ENCODE measurements at regions not wholly inside any gene's neighbourhood (a gene's known extent, or its start where the extent isn't known, plus 50 kb on each side); places are given as distances from the start of the nearest gene placed in this dataset.

GRCh38 chr1:182291584-182292192 is 99.9 kb downstream of the GLUL start (continued):
- TF ChIP-seq MXI1 (IDR thresholded peaks at IDR 0.05; ENCODE audit: borderline replicate concordance, low read depth, low read length) (peak; percentile 55; the same call in 1 of the 3 replicates), FOXA1 (IDR thresholded peaks at IDR 0.05) (no peak), FOXA1 (CRISPR knock-in tag; IDR thresholded peaks at IDR 0.05) (peak; percentile 84), ZNF629 (CRISPR knock-in tag; conservative IDR thresholded peaks at IDR 0.05) (peak; percentile 44), KLF6 (CRISPR knock-in tag; IDR thresholded peaks at IDR 0.05) (no peak), HDAC2 (CRISPR knock-in tag; IDR thresholded peaks at IDR 0.05) (peak; percentile 76), PHF20 (CRISPR knock-in tag; IDR thresholded peaks at IDR 0.05) (no peak), PITX1 (CRISPR knock-in tag; IDR thresholded peaks at IDR 0.05) (0 out of 2 replicates have a peak, but pooled peaks have one; percentile 77), ATF7-NPFF (CRISPR knock-in tag; IDR thresholded peaks at IDR 0.05; ENCODE audit: low read depth) (peak; percentile 52; the same call in 1 of the 2 replicates), ZBTB7B (CRISPR knock-in tag; IDR thresholded peaks at IDR 0.05) (peak; percentile 36; the same call in 1 of the 2 replicates), HNRNPK (IDR thresholded peaks at IDR 0.05; ENCODE audit: low read depth, low read length, poor library complexity, severe bottlenecking) (no peak), FOXA3 (CRISPR knock-in tag; IDR thresholded peaks at IDR 0.05) (peak; percentile 94; the same call in 1 of the 2 replicates), THAP11 (CRISPR knock-in tag; IDR thresholded peaks at IDR 0.05) (peak; percentile 21; the same call in 1 of the 2 replicates), KDM3A (CRISPR knock-in tag; IDR thresholded peaks at IDR 0.05; ENCODE audit: low read depth) (0 out of 2 replicates have a peak, but pooled peaks have one; percentile 61), ZNF770 (CRISPR knock-in tag; IDR thresholded peaks at IDR 0.05) (peak; percentile 59; the same call in 1 of the 2 replicates), REPIN1 (CRISPR knock-in tag; IDR thresholded peaks at IDR 0.05; ENCODE audit: borderline replicate concordance, low read depth) (no peak), SRY (CRISPR knock-in tag; IDR thresholded peaks at IDR 0.05) (no peak; the same call in 1 of the 2 replicates), HOXA7 (CRISPR knock-in tag; IDR thresholded peaks at IDR 0.05) (no peak), RBAK (CRISPR knock-in tag; IDR thresholded peaks at IDR 0.05) (no peak), ISL2 (CRISPR knock-in tag; IDR thresholded peaks at IDR 0.05) (peak; percentile 92), GATAD1 (CRISPR knock-in tag; IDR thresholded peaks at IDR 0.05) (0 out of 2 replicates have a peak, but pooled peaks have one; percentile 20)
- TF ChIP-seq, protein P1, sequence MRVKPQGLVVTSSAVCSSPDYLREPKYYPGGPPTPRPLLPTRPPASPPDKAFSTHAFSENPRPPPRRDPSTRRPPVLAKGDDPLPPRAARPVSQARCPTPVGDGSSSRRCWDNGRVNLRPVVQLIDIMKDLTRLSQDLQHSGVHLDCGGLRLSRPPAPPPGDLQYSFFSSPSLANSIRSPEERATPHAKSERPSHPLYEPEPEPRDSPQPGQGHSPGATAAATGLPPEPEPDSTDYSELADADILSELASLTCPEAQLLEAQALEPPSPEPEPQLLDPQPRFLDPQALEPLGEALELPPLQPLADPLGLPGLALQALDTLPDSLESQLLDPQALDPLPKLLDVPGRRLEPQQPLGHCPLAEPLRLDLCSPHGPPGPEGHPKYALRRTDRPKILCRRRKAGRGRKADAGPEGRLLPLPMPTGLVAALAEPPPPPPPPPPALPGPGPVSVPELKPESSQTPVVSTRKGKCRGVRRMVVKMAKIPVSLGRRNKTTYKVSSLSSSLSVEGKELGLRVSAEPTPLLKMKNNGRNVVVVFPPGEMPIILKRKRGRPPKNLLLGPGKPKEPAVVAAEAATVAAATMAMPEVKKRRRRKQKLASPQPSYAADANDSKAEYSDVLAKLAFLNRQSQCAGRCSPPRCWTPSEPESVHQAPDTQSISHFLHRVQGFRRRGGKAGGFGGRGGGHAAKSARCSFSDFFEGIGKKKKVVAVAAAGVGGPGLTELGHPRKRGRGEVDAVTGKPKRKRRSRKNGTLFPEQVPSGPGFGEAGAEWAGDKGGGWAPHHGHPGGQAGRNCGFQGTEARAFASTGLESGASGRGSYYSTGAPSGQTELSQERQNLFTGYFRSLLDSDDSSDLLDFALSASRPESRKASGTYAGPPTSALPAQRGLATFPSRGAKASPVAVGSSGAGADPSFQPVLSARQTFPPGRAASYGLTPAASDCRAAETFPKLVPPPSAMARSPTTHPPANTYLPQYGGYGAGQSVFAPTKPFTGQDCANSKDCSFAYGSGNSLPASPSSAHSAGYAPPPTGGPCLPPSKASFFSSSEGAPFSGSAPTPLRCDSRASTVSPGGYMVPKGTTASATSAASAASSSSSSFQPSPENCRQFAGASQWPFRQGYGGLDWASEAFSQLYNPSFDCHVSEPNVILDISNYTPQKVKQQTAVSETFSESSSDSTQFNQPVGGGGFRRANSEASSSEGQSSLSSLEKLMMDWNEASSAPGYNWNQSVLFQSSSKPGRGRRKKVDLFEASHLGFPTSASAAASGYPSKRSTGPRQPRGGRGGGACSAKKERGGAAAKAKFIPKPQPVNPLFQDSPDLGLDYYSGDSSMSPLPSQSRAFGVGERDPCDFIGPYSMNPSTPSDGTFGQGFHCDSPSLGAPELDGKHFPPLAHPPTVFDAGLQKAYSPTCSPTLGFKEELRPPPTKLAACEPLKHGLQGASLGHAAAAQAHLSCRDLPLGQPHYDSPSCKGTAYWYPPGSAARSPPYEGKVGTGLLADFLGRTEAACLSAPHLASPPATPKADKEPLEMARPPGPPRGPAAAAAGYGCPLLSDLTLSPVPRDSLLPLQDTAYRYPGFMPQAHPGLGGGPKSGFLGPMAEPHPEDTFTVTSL (CRISPR knock-in tag; IDR thresholded peaks at IDR 0.05; ENCODE audit: borderline replicate concordance), result peak; percentile 85; the same call in 1 of the 2 replicates
- TF ChIP-seq, protein P2, sequence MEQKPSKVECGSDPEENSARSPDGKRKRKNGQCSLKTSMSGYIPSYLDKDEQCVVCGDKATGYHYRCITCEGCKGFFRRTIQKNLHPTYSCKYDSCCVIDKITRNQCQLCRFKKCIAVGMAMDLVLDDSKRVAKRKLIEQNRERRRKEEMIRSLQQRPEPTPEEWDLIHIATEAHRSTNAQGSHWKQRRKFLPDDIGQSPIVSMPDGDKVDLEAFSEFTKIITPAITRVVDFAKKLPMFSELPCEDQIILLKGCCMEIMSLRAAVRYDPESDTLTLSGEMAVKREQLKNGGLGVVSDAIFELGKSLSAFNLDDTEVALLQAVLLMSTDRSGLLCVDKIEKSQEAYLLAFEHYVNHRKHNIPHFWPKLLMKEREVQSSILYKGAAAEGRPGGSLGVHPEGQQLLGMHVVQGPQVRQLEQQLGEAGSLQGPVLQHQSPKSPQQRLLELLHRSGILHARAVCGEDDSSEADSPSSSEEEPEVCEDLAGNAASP (CRISPR knock-in tag; IDR thresholded peaks at IDR 0.05; ENCODE audit: borderline replicate concordance), result 0 out of 2 replicates have a peak, but pooled peaks have one; percentile 54
